Suprapubic skin (tissue), 4 donors: ENCODE measurements at regions not wholly inside any gene's neighbourhood (a gene's known extent, or its start where the extent isn't known, plus 50 kb on each side); places are given as distances from the start of the nearest gene placed in this dataset.
"Not testable (repeated sequence)": the region's sequence is repeated elsewhere in the genome, so short reads cannot be mapped to it uniquely, and the experiment has no call there.

Source experiments
- DNase-seq, 2 donors: peaks; one replicate each; pipeline ENCODE4 v3.0.0-alpha.2; 2019; ENCODE audit warnings: low spot score in 2 of 2
- H3K27ac ChIP-seq: fragments of 200-600 bp; sonication (generic); one replicate; pipeline ENCODE4 v1.5.1; 2019
- H3K27me3 ChIP-seq: fragments of 200-600 bp; sonication (generic); one replicate; pipeline ENCODE4 v1.5.1; 2019
- H3K36me3 ChIP-seq: fragments of 200-600 bp; sonication (generic); one replicate; pipeline ENCODE4 v1.5.1; 2019
- H3K4me1 ChIP-seq: fragments of 200-600 bp; sonication (generic); one replicate; pipeline ENCODE4 v1.5.1; 2019
- H3K4me3 ChIP-seq: fragments of 200-600 bp; sonication (generic); one replicate; pipeline ENCODE4 v1.5.1; 2019; ENCODE audit warnings: mild to moderate bottlenecking
- H3K9me3 ChIP-seq: fragments of 200-600 bp; sonication (generic); one replicate; pipeline ENCODE4 v1.5.1; 2019
- EP300 ChIP-seq: sonication (generic); formaldehyde crosslinking; IDR thresholded peaks from one replicate; pipeline ENCODE4 v1.6.1; 2017; ENCODE audit warnings: antibody characterized with exemption
- POLR2A ChIP-seq, 2 donors: fragments of 450-650 bp; IDR thresholded peaks; one replicate each; pipeline ENCODE4 v1.6.1; 2017; ENCODE audit warnings: antibody characterized with exemption in 2 of 2, mild to moderate bottlenecking in 2 of 2, moderate library complexity in 2 of 2
- POLR2AphosphoS5 ChIP-seq, 3 donors: sonication (generic); formaldehyde crosslinking; IDR thresholded peaks; one replicate each; pipeline ENCODE4 v1.6.1; 2017; ENCODE audit warnings: antibody characterized with exemption in 3 of 3
- WGBS: methylation state at CpG from one replicate; pipeline ENCODE4 v1.1.5; 2018; 5-methylcytosine and 5-hydroxymethylcytosine counted together
- TF ChIP-seq, protein P1 (sequence below), 2 donors: fragments of 200-600 bp in 1 of 2; fragments of 450-650 bp in 1 of 2; sonication (generic) in 1 of 2; IDR thresholded peaks; one replicate each; pipeline ENCODE4 v1.5.1; 2016 to 2019; ENCODE audit warnings: antibody characterized with exemption in 2 of 2, mild to moderate bottlenecking in 1 of 2, moderate library complexity in 1 of 2

GRCh38 chr18:46196627-46197243, 92.5 kb downstream of the HAUS1 start:
- H3K36me3 ChIP-seq = no peaks in the 10 kb centered on the region
- H3K9me3 ChIP-seq = no peaks in the 10 kb centered on the region
- TF ChIP-seq EP300 = no peak
- TF ChIP-seq POLR2A (IDR thresholded peaks at IDR 0.05) = no peak
- TF ChIP-seq POLR2AphosphoS5 (IDR thresholded peaks at IDR 0.05) = no peak
- TF ChIP-seq, protein P1, sequence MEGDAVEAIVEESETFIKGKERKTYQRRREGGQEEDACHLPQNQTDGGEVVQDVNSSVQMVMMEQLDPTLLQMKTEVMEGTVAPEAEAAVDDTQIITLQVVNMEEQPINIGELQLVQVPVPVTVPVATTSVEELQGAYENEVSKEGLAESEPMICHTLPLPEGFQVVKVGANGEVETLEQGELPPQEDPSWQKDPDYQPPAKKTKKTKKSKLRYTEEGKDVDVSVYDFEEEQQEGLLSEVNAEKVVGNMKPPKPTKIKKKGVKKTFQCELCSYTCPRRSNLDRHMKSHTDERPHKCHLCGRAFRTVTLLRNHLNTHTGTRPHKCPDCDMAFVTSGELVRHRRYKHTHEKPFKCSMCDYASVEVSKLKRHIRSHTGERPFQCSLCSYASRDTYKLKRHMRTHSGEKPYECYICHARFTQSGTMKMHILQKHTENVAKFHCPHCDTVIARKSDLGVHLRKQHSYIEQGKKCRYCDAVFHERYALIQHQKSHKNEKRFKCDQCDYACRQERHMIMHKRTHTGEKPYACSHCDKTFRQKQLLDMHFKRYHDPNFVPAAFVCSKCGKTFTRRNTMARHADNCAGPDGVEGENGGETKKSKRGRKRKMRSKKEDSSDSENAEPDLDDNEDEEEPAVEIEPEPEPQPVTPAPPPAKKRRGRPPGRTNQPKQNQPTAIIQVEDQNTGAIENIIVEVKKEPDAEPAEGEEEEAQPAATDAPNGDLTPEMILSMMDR (IDR thresholded peaks at IDR 0.05) = no peak
- 81% methylated on average over 4 of the region's 4 CpGs for WGBS
- DNase-seq = no peak
- peaks cover 8% of the 10 kb centered on the region for H3K4me1 ChIP-seq
- H3K27ac ChIP-seq = no peak overlapping the region
- H3K27me3 ChIP-seq = no peaks in the 10 kb centered on the region
- H3K4me3 ChIP-seq = no peak overlapping the region

- Histone ChIP-seq H3K9me3 (no peaks in the 10 kb centered on the region), H3K4me3 (no peak overlapping the region), H3K36me3 (no peaks in the 10 kb centered on the region), H3K4me1 (peaks cover 11% of the 10 kb centered on the region), H3K27ac (no peak overlapping the region), H3K27me3 (no peaks in the 10 kb centered on the region)
- TF ChIP-seq POLR2AphosphoS5 (IDR thresholded peaks at IDR 0.05) (no peak), EP300 (no peak), POLR2A (IDR thresholded peaks at IDR 0.05) (no peak)
- TF ChIP-seq, protein P1 (IDR thresholded peaks at IDR 0.05) = no peak
- DNase-seq = no peak
- 84% methylated on average over 8 of the region's 8 CpGs for WGBS
Observed at GRCh38 chr18:46199515-46200147, 95.4 kb downstream of the HAUS1 start.

GRCh38 chr18:46200178-46201055, 96.2 kb downstream of the HAUS1 start:
- 89% methylated on average over 11 of the region's 11 CpGs for WGBS
- not testable (repeated sequence) for DNase-seq, H3K27ac ChIP-seq, H3K9me3 ChIP-seq, H3K36me3 ChIP-seq, H3K4me3 ChIP-seq, H3K27me3 ChIP-seq
- peaks cover 11% of the 10 kb centered on the region for H3K4me1 ChIP-seq

- peaks cover 5% of the 10 kb centered on the region for H3K4me1 ChIP-seq
- no peaks in the 10 kb centered on the region for H3K9me3 ChIP-seq
- no peaks in the 10 kb centered on the region for H3K36me3 ChIP-seq
- H3K27me3 ChIP-seq = no peaks in the 10 kb centered on the region
- DNase-seq = no peak
- H3K4me3 ChIP-seq = no peak overlapping the region
- H3K27ac ChIP-seq = no peak overlapping the region
- no peak for TF ChIP-seq POLR2AphosphoS5 (IDR thresholded peaks at IDR 0.05)
- no peak for TF ChIP-seq EP300
- TF ChIP-seq, protein P1 (IDR thresholded peaks at IDR 0.05) = no peak
- no peak for TF ChIP-seq POLR2A (IDR thresholded peaks at IDR 0.05)
Observed at GRCh38 chr18:46204143-46204542, 100.0 kb downstream of the HAUS1 start.

GRCh38 chr18:46207985-46208384, 103.8 kb downstream of the HAUS1 start:
- Histone ChIP-seq H3K27me3 (no peaks in the 10 kb centered on the region), H3K4me3 (no peak overlapping the region), H3K4me1 (peaks cover 4% of the 10 kb centered on the region), H3K36me3 (no peaks in the 10 kb centered on the region), H3K9me3 (no peaks in the 10 kb centered on the region), H3K27ac (no peak overlapping the region)
- WGBS = 75% methylated on average over 1 of the region's 1 CpG
- TF ChIP-seq POLR2A (IDR thresholded peaks at IDR 0.05) = no peak
- TF ChIP-seq, protein P1 (IDR thresholded peaks at IDR 0.05) = no peak
- no peak for TF ChIP-seq POLR2AphosphoS5 (IDR thresholded peaks at IDR 0.05)
- TF ChIP-seq EP300 = no peak
- no peak for DNase-seq
